Calu3 (cell line): ENCODE measurements at regions not wholly inside any gene's neighbourhood (a gene's known extent, or its start where the extent isn't known, plus 50 kb on each side); places are given as distances from the start of the nearest gene placed in this dataset.

ENCODE experiments used
- BruUV-seq: library from RNA; stranded (reverse); fragments of 400-500 nt; replicated peaks from 2 replicates; lab custom pipeline; 2021; lab: Mats Ljungman, UMichigan
- CTCF ChIA-PET: fragments of 300-600 bp; sonication (Branson Sonifier 250); formaldehyde crosslinking; loops from one replicate; lab custom pipeline; 2022; ENCODE audit warnings: antibody characterized with exemption; lab: Charles Lee
- DNase-seq: peaks from one replicate; pipeline ENCODE4 v3.0.0; 2022
- H3K27ac Mint-ChIP-seq: one replicate; pipeline ENCODE4 v1.8.0; 2022; ENCODE audit warnings: mixed read lengths; ENCODE audit not compliant: unreplicated experiment
- H3K27me3 Mint-ChIP-seq: one replicate; pipeline ENCODE4 v1.8.0; 2022; ENCODE audit warnings: mixed read lengths; ENCODE audit not compliant: unreplicated experiment
- H3K36me3 Mint-ChIP-seq: one replicate; pipeline ENCODE4 v1.8.0; 2022; ENCODE audit warnings: mild to moderate bottlenecking, moderate library complexity, mixed read lengths; ENCODE audit not compliant: insufficient read depth, unreplicated experiment
- H3K4me1 Mint-ChIP-seq: one replicate; pipeline ENCODE4 v1.8.0; 2022; ENCODE audit warnings: mild to moderate bottlenecking, low read depth, mixed read lengths; ENCODE audit not compliant: unreplicated experiment
- H3K4me3 Mint-ChIP-seq: one replicate; pipeline ENCODE4 v1.8.0; 2022; ENCODE audit warnings: mild to moderate bottlenecking, low read depth, moderate library complexity, mixed read lengths; ENCODE audit not compliant: unreplicated experiment
- H3K9me3 Mint-ChIP-seq: one replicate; pipeline ENCODE4 v1.8.0; 2022; ENCODE audit warnings: low read depth, mixed read lengths; ENCODE audit not compliant: unreplicated experiment
- intact Hi-C: fragments of 100-400 bp; cut with micrococcal nuclease; formaldehyde crosslinking; loops from one replicate; pipeline ENCODE4 v1.10.0; 2022; ENCODE audit not compliant: unreplicated experiment
- TF ChIP-seq, protein P1 (sequence below): fragments of 200-600 bp; IDR thresholded peaks from one replicate; pipeline ENCODE4 v1.8.0; 2022; ENCODE audit warnings: antibody characterized with exemption; ENCODE audit not compliant: unreplicated experiment

- H3K36me3 Mint-ChIP-seq, result no peaks in the 10 kb centered on the region
These were observed 87.1 kb upstream of the SLITRK3 start for GRCh38 chr3:165283328-165283727.

GRCh38 chr3:165279471-165279870 lies 83.3 kb upstream of the SLITRK3 start:
- no peaks in the 10 kb centered on the region for H3K36me3 Mint-ChIP-seq
- no peak overlapping the region for H3K4me3 Mint-ChIP-seq
- no peak for DNase-seq
- CTCF ChIA-PET, result interaction anchor here (0.7 kb wide), 1 partner anchor 704 kb away, joined by 11 read pairs; no protein-coding TSS in a partner anchor
- no peaks in the 10 kb centered on the region for H3K4me1 Mint-ChIP-seq
- H3K9me3 Mint-ChIP-seq, result peaks cover 4% of the 10 kb centered on the region
- TF ChIP-seq, protein P1, sequence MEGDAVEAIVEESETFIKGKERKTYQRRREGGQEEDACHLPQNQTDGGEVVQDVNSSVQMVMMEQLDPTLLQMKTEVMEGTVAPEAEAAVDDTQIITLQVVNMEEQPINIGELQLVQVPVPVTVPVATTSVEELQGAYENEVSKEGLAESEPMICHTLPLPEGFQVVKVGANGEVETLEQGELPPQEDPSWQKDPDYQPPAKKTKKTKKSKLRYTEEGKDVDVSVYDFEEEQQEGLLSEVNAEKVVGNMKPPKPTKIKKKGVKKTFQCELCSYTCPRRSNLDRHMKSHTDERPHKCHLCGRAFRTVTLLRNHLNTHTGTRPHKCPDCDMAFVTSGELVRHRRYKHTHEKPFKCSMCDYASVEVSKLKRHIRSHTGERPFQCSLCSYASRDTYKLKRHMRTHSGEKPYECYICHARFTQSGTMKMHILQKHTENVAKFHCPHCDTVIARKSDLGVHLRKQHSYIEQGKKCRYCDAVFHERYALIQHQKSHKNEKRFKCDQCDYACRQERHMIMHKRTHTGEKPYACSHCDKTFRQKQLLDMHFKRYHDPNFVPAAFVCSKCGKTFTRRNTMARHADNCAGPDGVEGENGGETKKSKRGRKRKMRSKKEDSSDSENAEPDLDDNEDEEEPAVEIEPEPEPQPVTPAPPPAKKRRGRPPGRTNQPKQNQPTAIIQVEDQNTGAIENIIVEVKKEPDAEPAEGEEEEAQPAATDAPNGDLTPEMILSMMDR, result no peak
- H3K27me3 Mint-ChIP-seq, result no peaks in the 10 kb centered on the region
- BruUV-seq, result no TSS peak
- intact Hi-C loops, result no loop called here
- H3K27ac Mint-ChIP-seq, result no peak overlapping the region

More at GRCh38 chr3:165283328-165283727, 87.1 kb upstream of the SLITRK3 start:
- no peak overlapping the region for H3K4me3 Mint-ChIP-seq
- H3K4me1 Mint-ChIP-seq, result no peaks in the 10 kb centered on the region
- intact Hi-C loops, result no loop called here
- CTCF ChIA-PET, result no interaction called here
- no peaks in the 10 kb centered on the region for H3K9me3 Mint-ChIP-seq
- BruUV-seq, result no TSS peak
- TF ChIP-seq, protein P1, result no peak
- H3K27me3 Mint-ChIP-seq, result no peaks in the 10 kb centered on the region
- H3K27ac Mint-ChIP-seq, result no peak overlapping the region
- DNase-seq, result no peak

DNA sequence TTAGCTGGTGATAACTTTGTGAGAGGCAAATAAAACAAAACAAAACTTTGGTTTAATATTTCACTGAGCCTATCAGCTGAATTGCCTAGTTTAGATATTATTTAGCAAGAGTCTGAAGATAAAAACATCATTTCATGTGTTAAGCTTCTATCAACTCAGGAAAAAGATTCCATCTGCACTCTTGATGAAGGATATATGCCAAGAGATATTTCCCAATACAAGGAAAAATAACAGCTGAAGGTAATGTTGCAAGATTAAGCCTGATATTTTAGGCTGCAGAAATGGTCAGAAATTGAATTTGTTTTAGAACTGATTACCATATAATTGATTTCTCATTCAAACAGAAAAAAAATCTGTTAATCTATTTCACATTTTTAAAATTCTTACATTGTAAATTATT lies 77.2 kb upstream of the SLITRK3 start:
- BruUV-seq, result no TSS peak
- Mint-ChIP-seq H3K4me1 (no peaks in the 10 kb centered on the region), H3K27me3 (no peaks in the 10 kb centered on the region), H3K27ac (no peak overlapping the region), H3K9me3 (peaks cover 4% of the 10 kb centered on the region), H3K36me3 (no peaks in the 10 kb centered on the region), H3K4me3 (no peak overlapping the region)
- intact Hi-C loops, result no loop called here
- DNase-seq, result no peak
- CTCF ChIA-PET, result no interaction called here
- TF ChIP-seq, protein P1, result no peak

DNA sequence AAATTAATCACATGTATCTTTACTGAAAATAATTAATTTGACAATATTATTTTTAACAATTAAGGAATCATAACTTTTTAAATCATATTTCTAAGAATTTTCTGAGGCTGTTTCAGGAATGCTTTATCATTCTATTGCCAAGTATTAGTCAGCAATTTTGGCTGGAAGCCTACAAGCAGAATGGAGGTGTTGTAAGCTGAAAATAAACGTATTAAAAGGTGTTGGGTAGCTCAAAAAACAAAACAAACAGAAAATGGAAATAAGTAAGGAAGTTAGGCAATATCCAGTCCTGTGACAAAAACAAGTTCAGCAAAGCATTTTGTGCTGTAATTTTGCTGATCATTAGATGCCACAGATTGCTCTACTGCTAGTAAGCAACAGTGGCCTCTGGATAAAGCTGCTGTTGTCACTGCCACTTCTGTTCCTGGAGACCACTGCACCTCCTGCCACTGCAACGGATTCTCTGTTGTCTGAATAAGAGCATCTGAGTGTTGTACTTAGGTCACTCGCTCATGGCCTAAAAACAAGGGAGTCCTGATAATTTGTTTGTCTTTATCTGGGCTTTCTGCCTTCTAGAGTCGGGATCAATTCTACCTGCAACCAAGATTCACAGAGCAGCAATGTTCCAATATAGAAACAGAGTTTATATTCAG lies 63.5 kb upstream of the SLITRK3 start:
- TF ChIP-seq, protein P1, result no peak
- no peaks in the 10 kb centered on the region for H3K4me1 Mint-ChIP-seq
- H3K27ac Mint-ChIP-seq, result no peak overlapping the region
- H3K27me3 Mint-ChIP-seq, result no peaks in the 10 kb centered on the region
- intact Hi-C loops, result loop anchor here (10.0 kb wide), 2 partner anchors 575 to 725 kb away; partner anchors contain the start of gene BCHE
- CTCF ChIA-PET, result no interaction called here
- no peaks in the 10 kb centered on the region for H3K36me3 Mint-ChIP-seq
- H3K4me3 Mint-ChIP-seq, result no peak overlapping the region
- no peaks in the 10 kb centered on the region for H3K9me3 Mint-ChIP-seq
- no peak for DNase-seq
- no TSS peak for BruUV-seq
